ENCODE measurements at regions not wholly inside any gene's neighbourhood (a gene's known extent, or its start where the extent isn't known, plus 50 kb on each side); places are given as distances from the start of the nearest gene placed in this dataset.

DNA sequence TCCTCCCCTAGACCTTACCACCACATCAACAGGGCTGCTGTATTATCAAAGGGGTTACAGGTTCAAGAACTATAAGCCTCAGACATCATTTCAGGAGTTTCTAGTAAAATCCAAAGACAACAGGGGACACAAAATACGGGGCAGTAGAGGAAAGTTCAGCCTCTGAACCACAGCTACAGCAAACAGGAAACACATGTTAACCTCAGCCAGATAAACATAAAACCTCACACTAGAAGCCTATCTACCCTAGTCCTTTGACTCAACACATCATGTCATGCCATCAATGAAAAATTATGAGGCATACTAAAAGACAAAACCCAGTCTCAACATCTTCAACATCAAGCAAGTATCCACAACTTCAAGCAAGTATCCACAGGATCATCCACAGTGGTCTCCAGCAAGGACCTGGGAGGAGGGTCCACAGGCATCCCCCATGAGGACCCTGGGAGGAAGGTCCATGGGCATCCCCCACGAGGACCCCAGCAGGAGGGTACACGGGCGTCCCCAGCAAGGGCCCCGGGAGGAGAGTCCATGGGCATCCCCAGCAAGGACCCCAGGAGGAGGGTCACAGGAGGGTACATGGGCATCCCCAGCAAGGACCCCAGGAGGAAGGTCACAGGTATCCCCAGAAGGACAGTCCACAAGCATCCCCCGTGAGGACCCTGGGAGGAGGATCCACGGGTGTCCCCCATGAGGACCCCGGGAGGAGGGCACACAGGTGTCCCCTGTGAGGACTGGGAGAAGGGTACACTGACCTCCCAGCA, 440.0 kb downstream of the MATN1 start:
- no peak overlapping the region for H2AFZ ChIP-seq (ENCODE audit: low read length)
- H3K4me1 ChIP-seq (ENCODE audit: low read length): no peaks in the 10 kb centered on the region
- DNase-seq: no peak
- no peaks in the 10 kb centered on the region for H3K27me3 ChIP-seq (ENCODE audit: low read length)
- no peaks in the 10 kb centered on the region for H3K9me2 ChIP-seq (replicated peaks; ENCODE audit: insufficient read depth, low read length)
- H4K20me1 ChIP-seq (ENCODE audit: insufficient read depth, low read depth, low read length): no peaks in the 10 kb centered on the region
- no peaks in the 10 kb centered on the region for H3K79me2 ChIP-seq (ENCODE audit: low read length)
- H3K4me2 ChIP-seq (ENCODE audit: low read depth, low read length, poor library complexity, severe bottlenecking): no peak overlapping the region
- H3K4me3 ChIP-seq (ENCODE audit: low read length): no peak overlapping the region
- no peak overlapping the region for H3K27ac ChIP-seq (ENCODE audit: low read length)
- no peaks in the 10 kb centered on the region for H3K9me3 ChIP-seq (ENCODE audit: low read length)
- no peak overlapping the region for H3K9ac ChIP-seq (ENCODE audit: low read length)
- no peaks in the 10 kb centered on the region for H3K36me3 ChIP-seq (ENCODE audit: insufficient read depth, low read length)

DNA sequence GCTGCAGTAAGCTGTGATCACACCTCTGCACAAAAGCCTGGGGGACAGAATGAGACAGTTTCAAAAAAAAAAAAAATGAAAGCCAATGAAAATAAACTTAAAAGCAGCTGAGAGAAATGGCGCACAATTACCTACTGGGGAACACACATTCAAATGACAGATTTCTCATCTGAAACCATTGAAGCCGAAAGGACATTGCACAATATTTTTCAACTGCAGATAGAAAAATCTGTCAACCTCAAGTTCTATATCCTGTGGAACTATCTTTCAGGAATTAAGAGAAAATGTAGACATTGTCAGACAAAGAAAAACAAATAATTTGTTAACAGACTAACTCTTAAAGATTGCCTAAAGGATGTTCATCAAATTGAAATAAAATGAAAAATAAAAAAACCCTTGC, 442.8 kb downstream of the MATN1 start:
- Histone ChIP-seq H2AFZ (ENCODE audit: low read length) (no peak overlapping the region), H3K4me3 (ENCODE audit: low read length) (no peak overlapping the region), H4K20me1 (ENCODE audit: insufficient read depth, low read depth, low read length) (no peaks in the 10 kb centered on the region), H3K27me3 (ENCODE audit: low read length) (no peaks in the 10 kb centered on the region), H3K27ac (ENCODE audit: low read length) (no peak overlapping the region), H3K9me2 (replicated peaks; ENCODE audit: insufficient read depth, low read length) (no peaks in the 10 kb centered on the region), H3K9ac (ENCODE audit: low read length) (no peak overlapping the region), H3K9me3 (ENCODE audit: low read length) (no peaks in the 10 kb centered on the region), H3K79me2 (ENCODE audit: low read length) (no peaks in the 10 kb centered on the region), H3K4me1 (ENCODE audit: low read length) (no peaks in the 10 kb centered on the region), H3K4me2 (ENCODE audit: low read depth, low read length, poor library complexity, severe bottlenecking) (no peak overlapping the region), H3K36me3 (ENCODE audit: insufficient read depth, low read length) (no peaks in the 10 kb centered on the region)
- no peak for DNase-seq

DNA sequence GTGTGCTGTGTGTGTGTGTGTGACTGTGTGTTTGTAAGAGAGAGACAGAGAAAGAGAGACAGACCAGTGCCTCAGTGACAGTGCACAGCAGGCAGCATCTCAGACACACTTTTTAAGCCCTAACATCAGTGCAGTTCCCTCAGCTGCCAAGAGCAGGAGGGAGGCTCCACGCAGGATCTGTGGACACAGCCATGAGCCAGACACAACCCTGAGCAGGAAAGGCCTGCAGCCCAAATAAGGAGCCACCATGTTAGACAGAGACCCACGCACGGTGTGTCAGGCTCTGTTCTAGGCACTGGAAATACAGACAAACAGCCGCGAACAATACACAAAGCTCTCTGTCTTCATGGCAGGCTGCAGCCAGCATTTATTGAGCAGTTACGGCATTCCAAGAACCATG, 445.5 kb downstream of the MATN1 start:
- no peak overlapping the region for H3K9ac ChIP-seq (ENCODE audit: low read length)
- no peak overlapping the region for H3K4me3 ChIP-seq (ENCODE audit: low read length)
- H3K79me2 ChIP-seq (ENCODE audit: low read length): no peaks in the 10 kb centered on the region
- no peaks in the 10 kb centered on the region for H3K36me3 ChIP-seq (ENCODE audit: insufficient read depth, low read length)
- H3K9me2 ChIP-seq (replicated peaks; ENCODE audit: insufficient read depth, low read length): no peaks in the 10 kb centered on the region
- H3K9me3 ChIP-seq (ENCODE audit: low read length): no peaks in the 10 kb centered on the region
- H3K27me3 ChIP-seq (ENCODE audit: low read length): no peaks in the 10 kb centered on the region
- no peak for DNase-seq
- H2AFZ ChIP-seq (ENCODE audit: low read length): no peak overlapping the region
- H3K4me2 ChIP-seq (ENCODE audit: low read depth, low read length, poor library complexity, severe bottlenecking): no peak overlapping the region
- H3K27ac ChIP-seq (ENCODE audit: low read length): no peak overlapping the region
- no peaks in the 10 kb centered on the region for H4K20me1 ChIP-seq (ENCODE audit: insufficient read depth, low read depth, low read length)
- no peaks in the 10 kb centered on the region for H3K4me1 ChIP-seq (ENCODE audit: low read length)

DNA sequence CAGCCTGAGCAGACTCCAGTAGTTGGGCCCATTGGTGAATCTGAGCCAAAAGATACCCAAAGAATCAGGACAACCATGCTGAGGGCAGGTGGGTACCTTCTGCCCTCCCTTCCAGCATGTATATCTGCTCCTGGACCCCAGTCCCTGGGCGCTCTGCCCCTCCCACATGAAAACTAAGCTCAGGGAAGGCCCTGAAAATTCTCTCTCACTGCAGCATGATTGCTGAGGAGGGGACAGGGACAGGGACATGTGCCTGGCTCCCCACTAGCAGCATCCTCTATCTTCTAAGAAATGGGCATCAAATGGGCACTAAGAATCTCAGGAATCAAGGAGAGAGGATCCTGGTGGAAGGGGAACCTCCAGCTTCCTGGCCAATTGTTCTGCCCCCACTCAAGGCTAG, 446.0 kb downstream of the MATN1 start:
- DNase-seq: no peak
- Histone ChIP-seq H4K20me1 (ENCODE audit: insufficient read depth, low read depth, low read length) (no peaks in the 10 kb centered on the region), H3K36me3 (ENCODE audit: insufficient read depth, low read length) (no peaks in the 10 kb centered on the region), H2AFZ (ENCODE audit: low read length) (no peak overlapping the region), H3K4me1 (ENCODE audit: low read length) (no peaks in the 10 kb centered on the region), H3K4me3 (ENCODE audit: low read length) (no peak overlapping the region), H3K79me2 (ENCODE audit: low read length) (no peaks in the 10 kb centered on the region), H3K9me2 (replicated peaks; ENCODE audit: insufficient read depth, low read length) (no peaks in the 10 kb centered on the region), H3K9ac (ENCODE audit: low read length) (no peak overlapping the region), H3K4me2 (ENCODE audit: low read depth, low read length, poor library complexity, severe bottlenecking) (no peak overlapping the region), H3K9me3 (ENCODE audit: low read length) (no peaks in the 10 kb centered on the region), H3K27ac (ENCODE audit: low read length) (no peak overlapping the region), H3K27me3 (ENCODE audit: low read length) (no peaks in the 10 kb centered on the region)

DNA sequence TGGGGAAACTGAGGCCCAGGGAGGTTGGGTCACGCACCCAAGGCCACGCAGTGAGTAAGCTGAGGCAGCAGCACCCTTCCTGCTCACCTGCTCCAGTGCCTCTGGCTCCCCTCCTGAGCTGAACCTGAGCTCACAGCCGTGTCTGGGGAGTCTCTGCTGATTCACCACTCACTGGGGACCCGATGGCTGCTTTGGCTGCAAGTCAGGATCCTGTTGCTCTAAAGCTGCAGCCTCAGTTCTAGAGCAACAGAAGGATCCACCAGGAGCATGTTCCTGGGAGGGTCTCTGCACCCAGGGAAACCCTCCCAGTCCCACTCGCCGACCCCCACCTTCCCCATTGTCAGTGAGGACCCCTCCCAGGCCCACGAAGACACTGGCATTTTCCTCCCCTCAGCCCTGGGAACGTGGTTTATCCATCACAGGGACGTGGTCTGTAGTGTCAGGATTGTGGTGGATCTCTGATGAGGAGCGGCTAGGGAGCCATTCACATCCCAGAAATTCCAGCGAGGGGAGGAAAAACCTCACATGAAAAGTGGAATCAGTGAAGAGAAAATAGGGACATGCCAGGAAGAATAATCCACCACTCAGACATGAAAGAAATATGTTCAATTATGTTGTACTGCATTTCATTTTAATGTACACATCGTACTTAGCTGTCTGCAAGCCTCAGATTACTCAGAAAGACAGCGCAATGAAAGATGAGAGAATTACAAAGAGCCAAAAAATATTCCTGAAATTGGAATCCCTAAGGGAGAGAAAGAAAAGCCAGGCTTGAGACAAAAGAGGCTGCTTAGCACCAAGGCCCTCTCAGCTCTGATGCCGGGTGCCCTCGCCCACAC, 447.2 kb downstream of the MATN1 start:
- Histone ChIP-seq H3K9ac (ENCODE audit: low read length) (no peak overlapping the region), H3K4me3 (ENCODE audit: low read length) (no peak overlapping the region), H3K36me3 (ENCODE audit: insufficient read depth, low read length) (no peaks in the 10 kb centered on the region), H3K27me3 (ENCODE audit: low read length) (no peaks in the 10 kb centered on the region), H3K79me2 (ENCODE audit: low read length) (no peaks in the 10 kb centered on the region), H3K9me3 (ENCODE audit: low read length) (no peaks in the 10 kb centered on the region), H3K4me2 (ENCODE audit: low read depth, low read length, poor library complexity, severe bottlenecking) (no peak overlapping the region), H3K9me2 (replicated peaks; ENCODE audit: insufficient read depth, low read length) (no peaks in the 10 kb centered on the region), H3K4me1 (ENCODE audit: low read length) (no peaks in the 10 kb centered on the region), H2AFZ (ENCODE audit: low read length) (no peak overlapping the region), H4K20me1 (ENCODE audit: insufficient read depth, low read depth, low read length) (no peaks in the 10 kb centered on the region), H3K27ac (ENCODE audit: low read length) (no peak overlapping the region)
- DNase-seq: no peak

DNA sequence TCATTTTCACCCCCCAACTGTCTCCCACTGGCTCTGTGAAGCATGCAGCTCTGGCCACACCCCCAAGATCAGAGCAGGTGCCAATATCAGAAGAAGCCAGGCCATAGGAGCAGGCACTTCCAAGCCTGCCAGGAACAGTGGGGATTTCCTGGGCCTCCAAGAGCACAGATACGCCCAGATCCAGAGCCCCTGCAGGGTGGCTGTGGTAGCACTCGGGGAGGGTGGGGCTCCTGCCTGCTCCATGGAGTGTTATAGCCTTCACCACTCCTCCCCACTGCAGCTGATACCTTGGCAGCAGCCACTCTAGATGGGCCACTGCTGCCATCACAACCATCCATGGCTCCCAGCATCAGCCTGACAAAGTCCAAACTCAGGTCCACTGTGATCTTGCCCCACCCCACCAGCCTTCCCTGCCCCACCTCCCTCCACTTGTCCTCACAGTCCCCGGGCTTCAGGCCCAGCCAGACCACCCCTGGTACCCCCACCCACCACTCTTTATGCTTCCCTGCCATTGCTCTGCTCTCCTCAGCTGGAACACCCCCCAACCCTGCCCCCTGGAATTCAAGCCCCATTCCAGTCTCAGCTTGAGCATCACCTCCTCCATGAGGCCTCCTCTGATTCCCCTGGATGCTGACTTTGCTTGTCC, 448.3 kb downstream of the MATN1 start:
- Histone ChIP-seq H3K9me2 (replicated peaks; ENCODE audit: insufficient read depth, low read length) (no peaks in the 10 kb centered on the region), H3K79me2 (ENCODE audit: low read length) (no peaks in the 10 kb centered on the region), H4K20me1 (ENCODE audit: insufficient read depth, low read depth, low read length) (no peaks in the 10 kb centered on the region), H3K27ac (ENCODE audit: low read length) (no peak overlapping the region), H3K27me3 (ENCODE audit: low read length) (no peaks in the 10 kb centered on the region), H3K4me1 (ENCODE audit: low read length) (no peaks in the 10 kb centered on the region), H3K36me3 (ENCODE audit: insufficient read depth, low read length) (no peaks in the 10 kb centered on the region), H2AFZ (ENCODE audit: low read length) (no peak overlapping the region), H3K4me3 (ENCODE audit: low read length) (no peak overlapping the region), H3K9me3 (ENCODE audit: low read length) (no peaks in the 10 kb centered on the region), H3K9ac (ENCODE audit: low read length) (no peak overlapping the region), H3K4me2 (ENCODE audit: low read depth, low read length, poor library complexity, severe bottlenecking) (no peak overlapping the region)
- DNase-seq: no peak

DNA sequence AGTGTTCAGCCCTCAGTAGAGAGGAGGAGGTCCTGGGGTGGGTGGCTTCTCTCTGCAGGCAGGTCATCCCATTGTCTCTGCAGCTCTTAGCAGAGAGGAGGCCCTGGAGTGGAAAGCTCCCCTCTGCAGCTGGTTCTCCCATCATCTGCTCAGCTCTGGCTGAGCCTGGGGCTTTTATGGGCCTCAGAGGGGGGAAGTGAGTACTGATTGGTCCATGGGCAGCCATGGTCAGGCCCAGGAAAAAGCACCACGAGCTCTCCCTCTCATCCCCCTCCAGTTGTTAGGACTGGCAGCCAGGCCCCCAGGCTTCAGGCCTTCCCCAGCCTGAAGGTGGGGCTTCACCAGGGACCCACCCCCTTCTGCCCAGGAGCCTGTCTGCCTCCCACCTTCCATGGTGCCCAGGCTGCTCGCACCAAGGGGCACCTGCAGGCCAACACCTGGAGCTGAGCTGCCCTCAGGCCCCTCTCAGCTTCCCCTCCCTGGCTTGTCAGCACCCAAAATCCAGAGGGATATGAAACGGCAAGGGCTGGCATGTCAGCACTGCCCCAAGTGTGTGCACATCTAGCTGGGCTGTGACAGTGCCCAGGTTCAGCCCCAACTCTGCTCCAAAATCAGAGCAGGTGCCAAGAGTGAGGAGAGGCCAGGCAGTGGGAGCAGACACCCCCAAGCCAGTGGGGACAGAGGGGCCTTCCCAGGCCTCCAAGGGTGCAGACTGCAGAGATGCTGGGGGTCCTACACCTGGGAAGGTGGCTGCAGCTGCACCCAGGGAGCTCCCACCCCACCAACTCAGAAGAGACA, 449.0 kb downstream of the MATN1 start:
- no peak overlapping the region for H3K27ac ChIP-seq (ENCODE audit: low read length)
- no peak for DNase-seq

DNA sequence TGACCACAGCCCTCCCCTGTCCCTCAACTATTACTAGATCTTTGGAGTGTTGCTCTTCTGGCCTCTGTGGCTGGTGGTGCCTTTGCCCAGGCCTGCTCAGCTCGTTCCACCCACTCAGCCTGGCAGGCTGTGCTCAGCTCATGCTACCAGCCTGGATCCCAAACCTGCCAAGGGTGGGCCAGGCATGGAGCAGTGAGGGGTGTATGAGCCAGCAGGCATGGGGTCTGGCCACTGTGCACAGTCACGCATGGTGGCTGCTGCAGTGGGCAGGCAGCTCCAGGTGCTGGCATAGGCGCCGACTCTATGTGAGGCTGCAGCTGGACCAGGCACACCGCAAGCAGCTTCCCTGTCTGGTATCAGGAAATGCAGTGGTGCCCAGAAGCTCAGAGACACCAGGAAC, 449.9 kb downstream of the MATN1 start:
- Histone ChIP-seq H3K9ac (ENCODE audit: low read length) (no peak overlapping the region), H3K27me3 (ENCODE audit: low read length) (no peaks in the 10 kb centered on the region), H3K9me3 (ENCODE audit: low read length) (no peaks in the 10 kb centered on the region), H3K4me1 (ENCODE audit: low read length) (no peaks in the 10 kb centered on the region), H3K4me2 (ENCODE audit: low read depth, low read length, poor library complexity, severe bottlenecking) (no peak overlapping the region), H3K36me3 (ENCODE audit: insufficient read depth, low read length) (no peaks in the 10 kb centered on the region), H3K4me3 (ENCODE audit: low read length) (no peak overlapping the region), H4K20me1 (ENCODE audit: insufficient read depth, low read depth, low read length) (no peaks in the 10 kb centered on the region), H3K27ac (ENCODE audit: low read length) (no peak overlapping the region), H3K9me2 (replicated peaks; ENCODE audit: insufficient read depth, low read length) (no peaks in the 10 kb centered on the region), H3K79me2 (ENCODE audit: low read length) (no peaks in the 10 kb centered on the region), H2AFZ (ENCODE audit: low read length) (no peak overlapping the region)
- no peak for DNase-seq

More for the DNA sequence above, 449.0 kb downstream of the MATN1 start:
- no peaks in the 10 kb centered on the region for H3K27me3 ChIP-seq (ENCODE audit: low read length)
- no peaks in the 10 kb centered on the region for H4K20me1 ChIP-seq (ENCODE audit: insufficient read depth, low read depth, low read length)
- H3K9me3 ChIP-seq (ENCODE audit: low read length): no peaks in the 10 kb centered on the region
- no peaks in the 10 kb centered on the region for H3K79me2 ChIP-seq (ENCODE audit: low read length)
- no peaks in the 10 kb centered on the region for H3K36me3 ChIP-seq (ENCODE audit: insufficient read depth, low read length)
- no peak overlapping the region for H2AFZ ChIP-seq (ENCODE audit: low read length)
- H3K4me2 ChIP-seq (ENCODE audit: low read depth, low read length, poor library complexity, severe bottlenecking): no peak overlapping the region
- no peak overlapping the region for H3K4me3 ChIP-seq (ENCODE audit: low read length)
- no peaks in the 10 kb centered on the region for H3K9me2 ChIP-seq (replicated peaks; ENCODE audit: insufficient read depth, low read length)
- no peak overlapping the region for H3K9ac ChIP-seq (ENCODE audit: low read length)
- no peaks in the 10 kb centered on the region for H3K4me1 ChIP-seq (ENCODE audit: low read length)
